Erythroblast (primary cell): ENCODE measurements at regions not wholly inside any gene's neighbourhood (a gene's known extent, or its start where the extent isn't known, plus 50 kb on each side); places are given as distances from the start of the nearest gene placed in this dataset.

Source experiments
- DNase-seq, 2 experiments: peaks; one replicate each; lab custom pipeline; 2025; lab: John Stamatoyannopoulos, UW
- GATA1 ChIP-seq: IDR thresholded peaks from 2 replicates; pipeline ENCODE4 v1.6.1; 2011; ENCODE audit warnings: low read depth, mild to moderate bottlenecking, control low read depth, low read length, moderate library complexity
- POLR2A ChIP-seq: IDR thresholded peaks from 2 replicates; pipeline ENCODE4 v1.6.1; 2011; ENCODE audit warnings: mild to moderate bottlenecking, low read length

- no peak for DNase-seq
- no peak for TF ChIP-seq GATA1
- no peak for TF ChIP-seq POLR2A
Measured at GRCh38 chr16:64858076-64858475, 263.8 kb downstream of the CDH11 start.

- TF ChIP-seq GATA1 (no peak), POLR2A (no peak)
Measured at GRCh38 chr16:64857411-64857810, 264.5 kb downstream of the CDH11 start.

DNA sequence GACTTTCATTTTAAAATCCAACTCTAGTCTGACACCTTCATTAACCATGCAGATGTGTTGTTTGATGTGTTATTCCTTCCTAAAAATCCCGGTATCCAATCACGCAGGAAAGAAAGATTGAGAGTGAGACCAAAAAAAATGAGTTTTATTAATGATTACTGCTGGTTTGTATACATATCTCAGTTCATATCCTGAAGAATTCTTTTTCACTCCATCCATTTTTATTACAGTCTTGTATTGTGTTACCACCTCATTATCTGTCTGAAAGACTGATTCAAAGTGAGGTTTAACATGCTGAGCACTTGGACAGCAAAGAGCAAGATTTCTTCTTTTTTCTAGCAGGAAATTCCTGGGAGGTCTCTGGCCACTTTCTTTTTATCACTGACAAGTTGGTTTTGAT, 268.3 kb downstream of the CDH11 start:
- DNase-seq, result no peak
- TF ChIP-seq GATA1, result no peak
- TF ChIP-seq POLR2A, result no peak

More at GRCh38 chr16:64857411-64857810, 264.5 kb downstream of the CDH11 start:
- DNase-seq, result no peak

- DNase-seq, result no peak
- TF ChIP-seq POLR2A (no peak), GATA1 (no peak)
Measured at GRCh38 chr16:64846966-64847365, 274.9 kb downstream of the CDH11 start.

DNA sequence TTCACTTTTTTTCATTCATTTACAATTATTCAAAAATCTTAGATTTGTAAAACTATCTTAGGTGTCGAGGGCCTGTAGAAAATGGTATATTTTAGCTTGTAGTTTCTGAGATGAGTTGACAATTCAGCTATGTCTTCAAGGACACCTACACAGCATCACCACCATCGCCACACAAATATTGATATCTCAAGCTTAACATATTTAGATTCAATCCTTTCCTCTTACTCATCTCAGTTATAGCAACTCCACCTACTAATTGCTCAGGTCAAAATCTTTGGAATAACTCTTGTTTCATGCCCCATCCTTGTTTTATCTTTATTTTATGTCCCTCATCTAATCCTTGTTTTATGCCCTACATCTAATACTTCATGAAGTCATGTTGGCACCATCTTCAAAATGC, 276.8 kb downstream of the CDH11 start:
- no peak for DNase-seq
- TF ChIP-seq POLR2A (no peak), GATA1 (no peak)

DNA sequence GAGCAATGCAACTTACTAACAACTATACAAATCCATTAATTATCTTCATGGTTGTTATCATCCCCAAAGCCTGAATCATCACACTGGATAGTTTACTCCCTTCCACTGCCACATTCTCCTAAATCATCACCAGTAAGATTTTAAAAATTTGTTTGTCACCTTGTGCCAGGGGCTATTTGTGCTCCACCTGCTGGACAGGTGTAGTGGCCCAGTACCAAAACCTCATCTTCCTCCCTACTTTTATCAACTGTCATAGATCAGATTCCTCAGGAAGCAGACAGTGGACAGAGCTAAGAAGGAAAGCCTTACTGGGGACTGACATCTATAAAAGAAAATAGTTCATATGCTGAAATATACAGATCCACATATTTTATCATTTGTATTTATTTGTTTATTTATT, 280.4 kb downstream of the CDH11 start:
- no peak for DNase-seq
- TF ChIP-seq GATA1, result no peak
- no peak for TF ChIP-seq POLR2A

DNA sequence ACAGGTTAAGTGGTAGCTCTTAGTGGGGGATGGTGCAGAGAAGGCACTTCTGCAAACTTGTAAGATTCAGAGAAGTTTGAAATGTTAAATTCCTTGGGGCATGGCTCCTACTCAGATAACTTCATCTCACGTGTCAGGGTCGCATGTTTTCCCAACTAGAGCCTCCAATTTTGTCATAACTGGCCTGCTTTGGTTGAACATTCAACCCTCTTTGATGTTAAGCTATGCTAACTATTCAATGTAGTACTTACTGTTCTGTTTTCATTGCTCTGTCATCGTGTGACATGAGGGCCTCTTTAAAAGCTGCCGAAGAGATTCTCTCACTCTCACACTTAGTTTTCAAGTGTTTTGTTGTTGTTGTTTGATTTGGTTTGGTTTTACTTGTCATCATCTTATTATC, 280.8 kb downstream of the CDH11 start:
- no peak for DNase-seq
- no peak for TF ChIP-seq POLR2A
- TF ChIP-seq GATA1, result no peak

DNA sequence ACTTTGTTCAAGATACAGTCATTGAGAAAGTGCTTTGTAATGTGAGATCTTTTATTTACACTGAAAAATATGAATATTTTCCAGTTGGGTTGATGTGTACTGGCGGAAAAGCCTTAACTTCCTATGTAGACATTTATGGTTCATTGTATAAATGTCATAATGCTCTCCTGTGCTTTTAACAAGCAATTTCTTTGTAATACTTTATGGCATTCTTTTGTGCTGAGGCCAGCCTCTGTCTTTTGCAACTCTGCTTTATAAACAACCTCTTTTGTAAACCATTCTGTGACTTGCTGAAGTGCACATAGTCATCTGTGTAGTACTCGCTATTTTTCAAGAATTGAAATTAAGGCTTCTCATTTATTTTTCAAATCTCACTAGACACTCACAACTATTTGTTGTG, 291.2 kb downstream of the CDH11 start:
- no peak for TF ChIP-seq GATA1
- TF ChIP-seq POLR2A, result no peak

DNA sequence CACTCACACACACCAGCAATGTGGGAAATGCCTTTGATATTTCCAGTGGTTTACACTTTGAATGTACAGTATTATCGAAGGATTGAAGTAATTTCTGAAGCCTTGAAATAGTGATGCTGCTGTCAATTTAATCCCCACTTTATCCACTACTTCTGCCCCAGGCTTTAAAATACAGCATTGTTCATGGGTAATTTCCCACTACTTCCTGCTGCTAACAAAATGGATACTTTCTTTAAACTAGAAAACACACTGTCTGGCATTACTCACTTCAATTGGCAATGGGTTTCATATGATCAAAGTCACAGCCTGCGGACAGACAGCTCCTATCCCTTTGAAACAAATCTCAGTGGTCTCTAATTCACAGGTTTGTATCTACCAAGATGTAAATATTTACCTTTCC, 292.2 kb downstream of the CDH11 start:
- no peak for TF ChIP-seq GATA1
- no peak for TF ChIP-seq POLR2A

More for the DNA sequence above, 291.2 kb downstream of the CDH11 start:
- no peak for DNase-seq

GRCh38 chr16:64826374-64826773, 295.5 kb downstream of the CDH11 start:
- no peak for DNase-seq
- TF ChIP-seq GATA1 (no peak), POLR2A (no peak)

More for the DNA sequence above, 292.2 kb downstream of the CDH11 start:
- DNase-seq, result no peak

DNA sequence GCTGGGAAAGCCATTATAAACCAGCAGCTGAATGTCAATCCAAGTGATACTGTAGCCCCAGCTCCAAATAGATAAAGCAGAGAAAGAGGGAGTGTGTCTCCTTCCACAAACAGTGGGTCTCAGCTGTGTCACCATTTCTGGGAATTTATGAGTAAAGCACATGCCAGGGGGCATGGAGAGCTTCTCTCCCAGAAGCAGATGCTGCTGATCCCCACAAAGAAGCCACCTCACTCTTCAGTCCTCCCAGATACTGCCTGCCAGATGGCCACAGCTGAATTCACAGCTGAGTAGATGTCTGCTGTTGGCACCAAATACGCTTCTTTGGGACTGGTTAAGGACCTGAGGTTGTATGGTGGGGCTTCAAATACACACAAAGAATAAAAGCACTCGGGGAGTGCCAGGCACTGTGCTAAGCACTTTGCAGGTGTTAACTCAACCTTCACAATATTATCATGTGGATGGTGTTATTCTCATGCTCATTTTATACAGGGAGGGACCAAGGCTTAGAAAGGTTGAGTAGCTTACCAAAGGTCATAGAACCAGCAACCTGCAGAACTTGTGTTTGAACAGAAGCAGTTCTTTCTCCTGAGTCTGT, 298.3 kb downstream of the CDH11 start:
- no peak for TF ChIP-seq GATA1
- TF ChIP-seq POLR2A, result no peak
- no peak for DNase-seq

DNA sequence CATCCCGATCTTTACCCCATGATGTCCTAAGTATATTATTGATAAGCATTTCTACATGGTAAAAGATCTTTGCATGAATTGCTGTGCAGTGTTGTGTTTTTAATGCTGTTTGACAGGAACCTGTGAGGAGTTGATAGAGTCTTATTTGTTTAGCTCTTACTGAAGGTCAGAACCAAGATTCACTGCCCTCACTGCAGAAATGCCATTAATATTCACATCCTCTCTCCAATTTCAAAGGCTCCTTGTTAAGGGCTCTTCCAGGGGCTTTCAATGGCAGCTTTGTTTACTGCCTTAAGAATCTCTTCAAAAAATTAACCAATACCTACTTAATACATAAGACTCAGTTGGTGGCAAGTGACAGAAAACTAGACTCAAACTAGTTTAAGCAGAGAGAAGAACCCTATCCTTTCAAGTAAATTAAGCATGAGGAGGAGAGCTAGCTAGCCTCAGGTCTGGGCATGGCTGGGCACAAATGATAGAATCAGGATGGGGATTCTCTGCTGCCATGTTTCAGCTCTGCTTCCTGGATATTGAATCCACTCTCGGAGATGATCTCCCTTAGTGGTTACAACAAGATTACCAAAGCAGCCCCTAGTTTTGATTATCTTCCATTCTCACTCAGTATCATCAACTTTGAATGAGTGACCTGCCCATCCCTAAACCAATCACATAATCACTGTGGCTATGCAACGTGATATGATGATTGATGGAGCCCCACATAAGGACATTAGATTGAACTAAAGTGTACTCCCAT, 311.8 kb downstream of the CDH11 start:
- TF ChIP-seq POLR2A, result no peak
- no peak for TF ChIP-seq GATA1

GRCh38 chr16:64808474-64808873, 313.4 kb downstream of the CDH11 start:
- DNase-seq, result no peak

More for the DNA sequence above, 311.8 kb downstream of the CDH11 start:
- no peak for DNase-seq

DNA sequence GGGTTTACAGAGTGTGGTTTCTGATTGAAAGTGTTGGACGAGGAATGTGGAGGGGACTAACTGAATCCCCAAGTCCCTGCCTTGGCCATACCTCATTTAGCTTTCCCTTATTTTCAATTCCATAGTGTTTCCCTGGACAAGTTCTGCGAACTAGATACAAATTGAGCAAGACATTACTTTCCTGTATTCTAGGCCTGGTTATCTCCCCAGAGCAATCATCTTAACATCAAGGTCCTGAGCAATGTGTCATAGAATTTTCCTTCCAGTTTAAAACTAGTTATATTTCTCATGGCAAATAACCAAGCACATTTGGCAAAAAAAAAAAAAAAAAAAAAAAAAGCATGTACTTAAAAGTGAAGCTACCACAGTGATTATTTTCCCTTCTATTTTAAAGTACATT, 330.1 kb downstream of the CDH11 start:
- no peak for TF ChIP-seq GATA1
- no peak for DNase-seq

More at GRCh38 chr16:64808474-64808873, 313.4 kb downstream of the CDH11 start:
- TF ChIP-seq GATA1, result no peak
- TF ChIP-seq POLR2A, result no peak
